GM18505 (cell line): ENCODE measurements at regions not wholly inside any gene's neighbourhood (a gene's known extent, or its start where the extent isn't known, plus 50 kb on each side); places are given as distances from the start of the nearest gene placed in this dataset.

ENCODE experiments used
- ATAC-seq: cut with Tn5 transposase; IDR thresholded peaks from one replicate; pipeline ENCODE4 v1.9.1; 2021; ENCODE audit not compliant: unreplicated experiment
- POLR2A ChIP-seq: IDR thresholded peaks from 4 replicates; pipeline ENCODE4 v1.6.1; 2011; ENCODE audit warnings: borderline replicate concordance; ENCODE audit not compliant: insufficient read depth, insufficient read length; ENCODE audit errors: extremely low read depth

DNA sequence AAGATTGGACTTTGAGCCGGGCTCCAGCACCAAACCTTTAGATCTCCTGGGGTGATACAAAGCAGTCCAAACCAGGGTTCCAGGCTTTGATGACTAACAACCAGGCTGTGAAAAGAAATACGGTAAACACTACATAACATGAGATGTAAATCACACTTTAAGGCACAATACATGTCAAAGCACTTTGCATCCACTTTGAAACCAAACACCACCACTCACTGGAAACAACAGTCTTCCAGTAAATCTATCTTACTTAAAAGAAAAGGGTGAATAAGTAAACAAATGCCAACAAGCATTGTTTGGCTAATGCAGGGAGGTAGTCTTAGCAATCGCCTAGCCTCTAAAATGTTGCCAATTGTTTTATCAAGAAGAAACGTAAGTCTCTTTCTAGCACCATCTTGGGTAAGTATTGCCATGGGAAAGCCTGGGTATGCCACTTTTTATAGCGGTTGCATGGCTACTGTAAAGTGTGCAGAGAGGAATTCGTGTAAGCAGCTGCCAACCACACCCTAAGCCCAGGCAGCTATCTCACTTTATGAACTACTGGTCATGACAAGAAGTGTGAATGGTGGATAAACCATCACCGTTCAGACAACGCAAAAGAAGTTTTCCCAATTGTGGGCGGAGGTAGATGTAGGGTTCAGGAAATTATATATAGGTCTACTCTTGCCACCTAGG lies 267.4 kb upstream of the PSMD7 start:
- ATAC-seq = no peak
- no peak for TF ChIP-seq POLR2A

DNA sequence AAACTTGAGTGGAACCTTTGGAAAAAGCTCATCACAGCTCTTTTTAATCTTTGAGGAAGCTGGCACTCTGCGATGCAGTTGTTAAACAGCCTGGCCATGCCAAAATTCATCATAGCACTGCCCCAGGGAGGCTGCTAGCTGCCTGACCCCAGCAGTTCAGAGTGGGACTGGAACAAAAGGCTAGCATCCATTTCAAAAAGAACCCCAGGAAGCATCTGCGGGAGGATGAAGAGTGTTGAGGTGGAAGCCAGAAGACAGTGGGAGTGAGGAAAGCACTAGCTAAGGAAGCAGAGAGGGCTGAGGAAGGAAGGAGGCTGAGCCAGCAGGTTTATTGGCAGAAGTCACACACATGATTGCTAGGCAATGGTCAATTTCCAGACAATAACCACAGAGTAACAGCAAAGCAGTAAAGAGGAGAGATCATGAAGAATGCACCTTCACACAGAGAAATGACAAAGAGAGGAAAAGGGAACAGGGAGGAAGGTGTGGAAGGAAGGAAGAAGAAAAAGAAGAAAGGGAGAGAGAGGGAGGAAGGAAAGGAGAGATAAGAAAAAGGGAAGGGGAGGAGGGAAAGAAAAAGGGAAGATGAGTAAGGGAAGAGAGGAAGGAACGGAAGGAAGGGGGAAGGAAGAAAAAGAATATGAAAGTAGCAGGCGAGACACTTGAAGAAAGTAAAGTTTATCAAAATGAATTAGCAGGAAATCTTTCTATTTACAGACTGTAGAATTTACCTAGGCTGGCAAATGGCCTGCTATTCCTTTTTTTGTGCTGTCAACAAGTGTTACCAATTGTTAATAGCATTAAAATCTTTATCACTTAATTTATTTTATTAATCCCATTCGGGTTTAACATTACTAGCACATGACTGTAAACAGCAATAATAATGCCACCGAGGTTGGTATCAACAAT lies 270.0 kb upstream of the PSMD7 start:
- ATAC-seq = no peak
- TF ChIP-seq POLR2A = no peak

DNA sequence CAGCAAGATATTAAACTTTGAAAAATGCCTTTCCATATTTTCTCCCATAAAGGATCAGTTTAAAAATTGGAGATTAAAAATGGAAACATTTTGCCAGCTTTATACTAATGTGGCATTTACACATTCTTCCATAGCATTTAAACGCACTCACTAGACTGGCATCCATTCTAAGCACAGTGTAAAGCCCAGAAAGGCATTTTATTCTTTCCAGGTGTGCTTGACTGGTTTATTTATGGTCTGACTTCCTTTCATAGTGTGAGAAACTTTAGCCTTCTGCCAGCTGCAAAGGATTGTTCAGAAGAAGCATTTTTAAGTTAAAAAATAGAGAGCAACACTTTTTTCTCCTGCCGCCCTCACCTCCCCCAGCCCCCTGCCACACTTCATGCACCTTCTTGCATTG lies 271.7 kb upstream of the PSMD7 start:
- no peak for TF ChIP-seq POLR2A

DNA sequence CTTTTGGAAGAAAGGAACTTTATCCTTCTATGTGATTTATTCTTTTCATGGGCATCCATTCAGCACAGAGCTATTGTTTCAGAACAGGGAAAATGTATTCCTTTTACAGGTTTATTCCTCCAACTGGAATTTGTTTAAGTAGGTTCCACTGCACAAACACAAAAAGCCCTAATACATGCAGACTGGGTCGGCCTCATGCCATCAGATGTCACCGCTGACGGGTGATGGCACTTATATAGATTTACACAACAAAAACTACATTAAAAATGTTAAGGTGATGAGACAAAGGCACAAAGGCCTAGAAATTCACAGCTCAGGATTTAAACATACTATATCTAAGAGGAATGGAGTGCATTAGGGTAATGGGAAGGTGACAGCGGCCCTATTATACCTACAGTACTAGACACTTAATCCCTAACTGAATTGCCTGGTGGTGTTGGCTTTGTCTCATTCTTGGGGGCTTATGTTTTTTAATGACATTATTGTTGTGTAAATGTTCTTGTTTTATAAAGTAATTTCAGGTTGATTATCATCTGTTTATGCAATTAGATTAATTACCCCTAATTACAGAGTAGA lies 276.4 kb upstream of the PSMD7 start:
- TF ChIP-seq POLR2A = no peak
- no peak for ATAC-seq

More for the DNA sequence above, 271.7 kb upstream of the PSMD7 start:
- no peak for ATAC-seq

DNA sequence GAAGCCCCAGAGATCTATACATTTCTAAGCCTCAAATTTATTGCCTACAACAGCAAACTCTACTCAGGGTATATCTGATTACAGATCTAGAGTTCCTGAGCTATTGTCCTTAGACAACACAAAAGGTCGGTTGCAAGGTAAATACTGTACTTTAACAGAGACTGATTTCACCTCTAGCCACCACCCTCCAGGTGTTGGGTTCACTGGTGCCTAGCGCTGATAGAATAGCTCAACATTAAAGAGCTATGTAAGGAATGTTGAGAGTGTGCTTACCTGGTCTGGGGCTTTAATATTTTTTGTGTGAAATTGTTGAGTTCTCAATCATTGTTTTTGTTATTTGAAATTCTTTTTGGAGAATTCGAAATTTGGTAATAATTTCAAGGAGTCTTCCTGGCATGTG lies 277.0 kb upstream of the PSMD7 start:
- TF ChIP-seq POLR2A = no peak
- no peak for ATAC-seq

DNA sequence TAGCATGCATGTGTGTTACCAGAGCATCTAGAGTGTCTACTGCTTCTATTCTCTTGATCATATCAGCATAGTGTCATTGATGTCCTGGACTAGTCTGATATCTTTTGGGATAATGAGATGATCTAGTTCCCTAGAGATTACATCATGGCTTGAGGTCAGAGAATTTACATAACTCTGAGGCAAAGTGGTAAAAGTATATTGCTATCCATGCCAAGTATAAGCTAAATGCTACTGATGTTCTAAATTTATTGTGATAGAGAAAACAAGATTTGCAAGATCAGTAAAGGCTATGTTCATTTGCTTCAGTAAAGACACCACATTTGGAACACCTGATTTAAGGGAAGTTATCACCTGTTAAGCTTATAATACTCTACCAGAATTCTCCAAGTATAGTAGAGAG lies 280.7 kb upstream of the PSMD7 start:
- TF ChIP-seq POLR2A = no peak
- ATAC-seq = no peak

DNA sequence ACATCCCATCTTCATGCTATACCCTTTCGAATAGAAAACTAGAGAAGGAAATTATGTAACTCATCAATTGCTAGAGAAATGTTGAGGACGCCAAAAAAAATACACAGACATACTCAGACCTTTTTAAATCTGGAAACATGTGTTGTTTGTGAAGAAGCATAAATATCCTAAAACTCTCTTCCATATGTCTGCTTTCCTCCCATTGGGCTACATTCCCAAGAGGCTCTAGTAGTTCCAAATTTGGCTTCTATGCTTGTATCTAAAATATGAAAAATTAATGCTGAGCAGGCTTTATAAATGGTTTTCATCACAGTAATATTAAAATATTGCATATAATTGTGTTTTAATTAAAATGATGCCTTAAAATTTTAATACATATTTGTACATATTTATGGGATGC lies 297.9 kb upstream of the PSMD7 start:
- TF ChIP-seq POLR2A = no peak
- ATAC-seq = no peak

DNA sequence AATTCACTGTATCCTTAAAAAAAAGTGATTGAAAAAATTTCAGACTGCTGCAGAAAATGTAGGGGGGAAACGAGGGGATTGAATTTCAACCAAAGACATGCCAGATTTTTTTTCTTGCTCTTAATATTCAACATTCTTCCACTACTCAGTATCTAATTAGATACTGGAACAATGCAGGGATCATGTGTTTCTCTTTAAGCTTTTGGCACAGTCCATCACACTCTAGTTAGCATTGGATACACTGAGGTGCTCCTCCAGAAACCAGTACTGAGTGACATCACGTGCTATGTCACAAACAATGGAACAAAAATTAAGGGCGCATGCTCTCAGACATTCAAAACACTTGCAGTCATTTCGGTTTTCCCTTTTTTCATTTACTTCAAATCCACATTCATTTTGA lies 298.6 kb upstream of the PSMD7 start:
- no peak for ATAC-seq
- TF ChIP-seq POLR2A = no peak

DNA sequence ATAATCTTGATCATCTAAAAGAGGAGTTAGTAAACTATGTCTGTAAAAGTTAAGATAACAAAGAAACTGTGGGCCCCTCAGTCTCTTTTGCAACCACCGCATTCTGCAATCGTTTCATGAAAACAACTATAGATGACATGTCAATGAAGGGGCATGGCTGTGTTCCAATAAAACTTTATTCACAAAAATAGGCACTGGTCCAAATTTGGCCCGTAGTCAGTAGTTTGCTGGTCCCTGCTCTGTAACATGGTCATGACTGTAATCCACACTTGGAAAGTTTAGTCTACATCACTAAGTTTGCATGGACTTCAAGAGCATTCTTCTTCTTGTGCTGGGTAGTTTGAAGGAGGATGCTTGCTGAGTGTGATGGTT lies 299.3 kb upstream of the PSMD7 start:
- no peak for TF ChIP-seq POLR2A
- ATAC-seq = no peak

DNA sequence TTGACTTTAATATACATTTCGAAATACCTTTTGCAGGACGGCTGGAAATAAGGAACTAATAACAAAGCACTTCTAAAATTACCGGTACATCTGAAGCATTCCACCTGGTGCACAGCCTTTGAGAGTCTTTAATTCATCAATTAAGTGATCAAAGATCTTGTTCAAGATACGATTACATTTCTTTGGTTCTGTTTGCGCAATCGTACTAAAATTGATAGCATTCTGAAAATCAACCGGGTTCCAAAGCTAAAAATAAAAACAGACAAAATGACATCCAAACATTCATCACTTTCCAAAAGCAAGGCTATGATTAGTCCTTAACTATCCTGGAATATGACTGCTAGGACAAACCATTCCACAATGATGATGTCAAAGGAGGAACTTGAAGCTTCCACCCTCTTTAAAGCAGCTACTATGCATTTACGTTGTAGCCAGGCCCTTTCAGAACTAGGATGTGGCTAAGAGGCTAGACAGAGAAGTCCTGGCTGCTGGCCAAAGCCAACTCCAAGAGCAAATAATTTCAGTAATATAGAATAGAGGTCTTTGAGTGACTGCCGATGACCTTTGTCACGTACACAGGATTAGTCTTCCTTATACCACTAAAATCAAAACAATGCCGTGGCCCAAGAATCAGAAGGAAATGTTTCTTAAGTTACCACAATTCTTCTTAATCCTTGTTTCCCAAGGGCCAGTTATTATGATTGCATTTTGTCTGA lies 299.8 kb upstream of the PSMD7 start:
- no peak for ATAC-seq
- no peak for TF ChIP-seq POLR2A

DNA sequence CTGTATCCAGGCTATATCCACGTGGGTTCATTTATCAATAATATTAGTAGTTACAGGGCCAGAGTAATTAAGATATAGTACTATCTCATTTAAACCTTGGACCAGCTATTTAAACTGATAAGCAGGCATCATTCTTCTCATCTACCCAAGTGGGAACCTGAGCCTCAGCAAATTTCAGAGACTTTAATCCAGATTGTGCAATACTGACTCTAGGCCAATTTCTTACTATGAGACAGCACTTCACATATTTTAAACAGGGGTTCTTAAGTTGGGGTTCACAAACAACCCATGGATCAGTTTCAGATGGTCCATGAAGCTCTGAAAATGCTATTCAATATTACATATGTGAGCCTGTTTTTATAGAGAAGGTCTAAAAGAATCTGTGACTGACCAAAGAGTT lies 302.7 kb upstream of the PSMD7 start:
- no peak for ATAC-seq

DNA sequence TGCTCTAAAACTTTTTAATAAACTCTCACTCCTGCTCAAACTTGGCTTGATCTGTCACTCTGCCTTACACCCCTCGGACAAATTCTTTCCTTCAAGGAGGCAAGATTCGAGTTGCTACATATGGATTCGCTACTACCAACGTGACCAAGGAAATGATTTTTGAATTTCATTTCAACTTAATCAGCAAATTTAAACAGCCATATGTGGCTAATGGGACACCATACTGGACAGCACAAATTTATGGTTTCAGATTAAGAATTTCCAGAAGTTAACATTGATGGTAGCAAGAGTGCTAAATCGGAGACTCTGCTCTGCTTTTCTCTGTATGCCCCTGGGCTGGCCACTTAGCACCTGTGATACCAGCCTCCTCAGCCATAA lies 318.2 kb upstream of the PSMD7 start:
- TF ChIP-seq POLR2A = no peak
- ATAC-seq = no peak

More for the DNA sequence above, 302.7 kb upstream of the PSMD7 start:
- TF ChIP-seq POLR2A = no peak

DNA sequence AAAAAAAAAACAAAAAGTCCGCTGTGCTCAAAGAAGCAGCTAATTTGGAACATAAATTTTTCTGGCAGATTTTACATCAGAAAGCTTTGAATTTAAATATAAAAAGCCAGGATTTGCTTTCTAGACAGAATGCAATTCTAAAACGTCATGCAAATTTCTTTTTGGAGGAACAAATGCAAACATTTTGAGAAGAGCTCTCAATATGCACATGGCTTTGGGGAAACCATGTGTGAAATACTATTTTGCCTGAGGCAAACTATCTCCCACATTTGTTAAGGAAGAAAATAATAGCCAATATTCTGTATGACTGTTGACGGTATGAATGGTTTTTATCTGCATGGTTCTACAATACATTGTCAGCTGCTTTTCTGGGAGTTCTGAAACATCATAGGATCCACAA lies 320.0 kb upstream of the PSMD7 start:
- no peak for ATAC-seq
- no peak for TF ChIP-seq POLR2A

DNA sequence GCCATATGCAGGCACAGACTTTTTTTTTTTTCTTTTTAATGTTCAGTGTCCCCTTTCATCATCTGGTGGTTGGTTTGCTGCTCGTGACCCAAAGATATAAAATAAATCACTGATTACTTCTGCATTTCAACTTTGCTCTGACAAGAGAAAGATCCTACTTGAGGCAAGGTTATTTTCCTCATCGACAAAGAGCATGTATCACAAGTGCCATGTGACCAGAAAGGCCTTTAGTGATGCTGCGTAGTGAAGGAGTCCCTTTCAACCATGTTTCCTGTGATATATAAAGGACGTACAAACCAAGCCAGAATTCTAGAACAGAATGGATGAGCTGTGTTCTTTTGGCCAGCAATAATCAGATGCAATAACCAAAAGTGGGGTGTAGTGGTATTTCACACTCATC lies 323.4 kb upstream of the PSMD7 start:
- no peak for TF ChIP-seq POLR2A
- no peak for ATAC-seq

DNA sequence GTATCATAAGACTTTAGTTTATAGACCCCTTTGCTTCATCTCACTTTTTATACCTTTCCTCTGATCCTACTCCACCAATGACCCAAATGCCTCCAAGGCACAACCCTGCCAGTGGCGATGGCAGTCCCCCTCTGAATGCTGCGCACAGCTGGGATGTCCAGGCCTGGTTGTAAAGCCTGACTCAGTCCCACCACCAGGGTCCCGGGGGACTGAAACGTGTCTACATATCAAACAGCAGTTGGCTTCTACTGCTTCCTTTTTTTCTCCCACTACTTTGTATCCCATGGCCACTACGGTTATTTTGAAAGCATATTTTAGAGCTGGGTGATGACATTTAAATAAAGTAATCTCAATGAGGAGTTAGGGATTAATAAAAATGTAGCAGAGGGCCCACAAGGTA lies 329.8 kb upstream of the PSMD7 start:
- no peak for TF ChIP-seq POLR2A
- no peak for ATAC-seq
